Inflammatory macrophage treated with lipopolysaccharide for 1 hour (primary cell): ENCODE measurements at regions not wholly inside any gene's neighbourhood (a gene's known extent, or its start where the extent isn't known, plus 50 kb on each side); places are given as distances from the start of the nearest gene placed in this dataset.
"Not testable (repeated sequence)": the region's sequence is repeated elsewhere in the genome, so short reads cannot be mapped to it uniquely, and the experiment has no call there.

Experiments used
- DNase-seq, 2 donors: peaks; one replicate each; pipeline ENCODE4 v3.0.0-alpha.2; 2020 to 2022

GRCh38 chr1:229862017-229862774 is 204.8 kb upstream of the GALNT2 start:
- no peak for DNase-seq

GRCh38 chr1:229863651-229864545 is 203.1 kb upstream of the GALNT2 start:
- no peak for DNase-seq

DNA sequence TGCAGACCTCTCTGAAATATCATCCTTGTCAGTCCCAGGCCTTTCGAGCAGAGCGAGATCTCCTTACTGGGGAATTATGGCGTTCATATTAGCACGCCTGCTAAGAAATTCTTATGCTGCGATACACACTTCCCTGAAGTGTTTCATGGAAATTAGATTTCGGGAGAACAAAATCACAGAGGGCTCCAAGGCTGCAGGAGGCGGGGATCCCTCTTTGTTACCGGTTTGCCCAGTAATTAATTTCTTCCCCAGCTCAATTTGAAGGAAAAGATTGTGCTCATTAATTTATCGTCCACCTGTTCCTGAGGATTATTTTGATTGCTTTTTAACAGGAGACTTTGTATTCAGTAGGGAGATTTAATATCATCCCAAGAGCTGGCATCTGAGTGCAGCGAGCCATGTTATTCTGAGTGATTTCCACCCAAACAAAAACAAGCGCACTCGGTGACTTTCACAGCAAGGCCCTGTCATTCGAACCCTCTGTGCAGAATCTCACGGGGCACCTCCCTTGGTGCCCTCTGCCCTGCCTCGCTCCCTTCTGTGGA is 202.3 kb upstream of the GALNT2 start:
- DNase-seq, result no peak

GRCh38 chr1:229865321-229865720 is 201.7 kb upstream of the GALNT2 start:
- DNase-seq, result not testable (repeated sequence)

- no peak for DNase-seq
Measured at GRCh38 chr1:229867726-229868125, 199.3 kb upstream of the GALNT2 start.

GRCh38 chr1:229869240-229869639 is 197.8 kb upstream of the GALNT2 start:
- no peak for DNase-seq

GRCh38 chr1:229869687-229870086 is 197.4 kb upstream of the GALNT2 start:
- DNase-seq, result no peak

GRCh38 chr1:229870381-229870780 is 196.7 kb upstream of the GALNT2 start:
- no peak for DNase-seq

- DNase-seq, result no peak
Measured at GRCh38 chr1:229871078-229871676, 195.9 kb upstream of the GALNT2 start.

DNA sequence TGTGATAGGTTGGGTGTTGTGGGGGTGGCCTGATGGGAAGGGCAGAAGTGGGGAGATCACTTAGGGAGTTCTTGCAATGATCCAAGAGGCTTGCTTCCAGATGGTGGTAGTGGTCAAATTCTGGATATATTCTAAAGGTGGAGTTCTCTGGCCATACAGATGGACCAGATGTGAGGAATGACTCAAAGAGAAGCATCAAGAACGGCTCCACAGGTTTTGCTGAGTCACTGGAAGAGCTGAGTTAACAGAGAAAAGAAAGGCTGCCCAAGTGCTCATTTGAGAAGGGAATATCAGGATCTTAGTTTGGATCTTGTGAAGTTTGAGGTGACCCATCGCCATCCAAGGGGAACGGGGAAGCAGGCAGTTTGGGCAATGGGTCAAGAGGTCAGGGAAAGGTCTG is 192.9 kb upstream of the GALNT2 start:
- no peak for DNase-seq

- no peak for DNase-seq
Measured at GRCh38 chr1:229874609-229875008, 192.4 kb upstream of the GALNT2 start.

DNA sequence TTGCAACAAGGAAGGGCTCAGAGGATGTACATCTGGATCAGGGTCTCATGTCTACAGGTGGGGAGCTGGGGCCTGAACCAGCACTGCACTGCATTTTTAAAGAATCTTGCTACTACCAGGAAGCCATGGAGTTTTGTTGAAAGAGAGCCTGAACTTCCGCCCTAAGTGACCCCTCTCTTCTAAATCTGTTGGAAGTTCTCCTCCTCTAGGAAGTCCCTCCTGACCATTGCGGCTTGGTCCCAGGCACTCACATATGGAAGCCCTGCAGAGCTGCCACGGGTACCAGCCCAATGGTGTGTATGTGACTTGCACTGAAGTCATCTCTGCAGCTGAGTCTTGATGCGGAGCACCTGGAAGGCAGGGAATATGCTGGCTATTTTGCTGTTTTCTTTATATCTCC is 192.0 kb upstream of the GALNT2 start:
- DNase-seq, result no peak

DNA sequence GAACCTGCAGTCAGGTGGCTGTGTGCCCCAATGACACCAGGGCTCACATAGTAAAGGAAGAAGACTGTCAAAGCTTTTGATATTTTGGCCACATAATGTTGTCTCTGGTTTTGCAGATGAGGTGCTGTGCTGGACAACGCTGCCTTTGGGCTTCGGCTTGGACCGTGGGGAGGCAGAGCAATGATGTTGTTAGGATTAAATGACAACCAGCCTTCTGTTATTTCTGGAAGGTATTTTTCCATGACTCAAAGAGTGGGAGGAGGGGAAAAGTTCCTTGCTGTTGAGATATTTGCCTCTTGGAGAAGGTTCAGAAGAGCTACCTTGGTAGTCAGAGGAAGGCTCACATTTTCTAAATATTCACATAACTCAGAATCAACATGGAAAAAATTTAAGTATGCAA is 187.3 kb upstream of the GALNT2 start:
- no peak for DNase-seq

- no peak for DNase-seq
Measured at GRCh38 chr1:229880271-229881170, 186.5 kb upstream of the GALNT2 start.

- no peak for DNase-seq
Measured at GRCh38 chr1:229882621-229883020, 184.4 kb upstream of the GALNT2 start.

DNA sequence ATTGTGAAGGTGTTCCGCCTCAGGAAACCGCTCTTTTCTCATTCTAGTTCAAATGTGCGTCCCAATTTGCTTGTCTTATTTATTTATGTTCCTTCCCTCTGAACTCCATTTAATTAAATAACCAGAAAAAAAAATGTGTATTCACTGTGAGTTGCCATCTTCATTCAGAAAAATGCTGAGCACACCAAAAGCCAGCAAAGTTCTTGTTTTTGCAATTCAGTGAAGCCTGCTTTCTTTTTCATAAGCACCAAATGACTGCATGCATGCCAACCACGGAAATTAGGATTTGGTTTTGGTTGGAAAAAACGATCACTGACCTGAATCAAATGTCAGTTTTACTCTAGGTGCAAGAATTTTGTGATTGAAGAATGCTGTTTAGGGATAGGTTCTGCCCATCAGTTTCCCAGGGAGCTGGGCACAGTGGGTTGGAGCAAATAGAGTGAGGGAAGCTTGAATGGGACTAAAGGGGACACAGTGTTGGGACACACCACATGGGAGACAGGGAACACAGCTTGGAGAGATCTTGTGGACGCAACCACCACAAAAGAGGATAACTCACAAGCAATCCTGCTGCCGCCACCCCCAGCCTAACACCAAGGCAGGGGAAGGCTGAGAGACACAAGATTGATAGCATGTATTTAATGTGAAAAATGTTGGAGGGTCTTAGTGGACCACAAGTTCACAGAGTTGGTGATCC is 183.4 kb upstream of the GALNT2 start:
- DNase-seq, result no peak

- DNase-seq, result no peak
Measured at GRCh38 chr1:229884765-229885164, 182.3 kb upstream of the GALNT2 start.

DNA sequence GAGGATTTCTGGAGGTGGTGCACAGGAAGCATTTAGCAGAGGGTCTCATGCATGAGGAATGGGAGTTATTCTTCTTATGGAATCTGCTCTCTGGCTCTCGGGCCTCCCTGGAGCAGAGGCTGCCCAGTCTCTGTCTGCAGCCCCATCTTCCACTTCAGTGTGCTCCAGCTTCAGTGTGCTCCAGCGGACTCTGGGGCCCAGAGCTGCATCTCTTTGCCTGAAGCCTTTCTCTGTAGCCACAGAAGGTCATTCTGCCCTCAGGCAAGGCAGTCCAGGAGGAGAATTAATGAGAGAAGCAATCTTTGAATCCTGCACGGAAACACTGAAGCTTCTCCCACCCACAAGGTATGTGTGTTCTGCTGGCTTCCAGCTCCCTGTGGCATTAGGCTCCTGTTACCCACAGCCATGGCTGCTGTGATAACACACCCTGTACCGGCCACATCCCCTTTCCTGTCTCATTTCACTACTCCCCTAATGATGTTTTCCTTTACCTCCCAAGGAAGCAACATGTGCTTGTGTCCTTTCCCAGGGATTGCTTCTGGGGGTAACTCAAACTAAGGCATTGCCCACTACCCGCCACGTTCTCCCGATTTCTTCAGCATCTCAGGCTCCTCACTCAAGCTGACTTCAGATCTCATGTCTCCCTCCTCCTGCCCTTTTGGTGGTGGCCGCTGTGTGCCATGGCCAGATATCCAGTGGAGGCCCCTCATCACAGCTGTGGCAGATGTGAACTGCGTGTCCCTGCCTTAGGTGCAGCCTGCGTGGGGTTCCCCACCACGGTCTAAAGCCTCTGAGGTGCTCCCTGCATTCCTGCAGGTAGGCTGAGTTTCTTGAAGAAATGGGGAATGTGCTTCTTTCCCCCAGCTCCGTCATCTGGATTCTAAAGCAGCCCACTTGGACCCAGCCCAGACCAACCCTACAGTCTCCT is 181.2 kb upstream of the GALNT2 start:
- DNase-seq, result no peak

DNA sequence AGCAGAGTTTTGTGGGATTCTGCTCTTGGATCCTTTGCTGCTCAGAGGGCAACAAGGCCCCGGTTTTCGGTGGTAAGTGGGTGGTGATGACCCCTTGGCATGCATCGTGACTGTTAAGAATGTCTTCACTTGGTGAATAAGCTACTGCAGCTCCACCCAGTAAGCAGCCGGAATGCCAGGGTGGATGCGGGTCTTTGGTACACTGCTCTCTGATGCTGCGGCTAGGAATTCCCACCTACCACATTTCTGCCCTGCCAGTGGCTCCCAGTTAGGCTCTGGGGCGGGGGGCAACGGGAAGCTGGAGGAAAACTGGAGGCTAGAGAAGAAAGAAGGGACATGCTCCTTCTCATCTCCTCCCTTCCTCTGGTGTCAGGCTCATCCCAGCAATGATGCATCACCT is 180.4 kb upstream of the GALNT2 start:
- DNase-seq, result no peak

- no peak for DNase-seq
Measured at GRCh38 chr1:229887043-229887822, 179.8 kb upstream of the GALNT2 start.
